SU-DHL-6 (cell line): ENCODE measurements at regions not wholly inside any gene's neighbourhood (a gene's known extent, or its start where the extent isn't known, plus 50 kb on each side); places are given as distances from the start of the nearest gene placed in this dataset.

Experiments
- H2AFZ ChIP-seq: fragments of 200-600 bp; sonication (generic); 2 replicates; pipeline ENCODE4 v1.6.1; 2014; ENCODE audit warnings: low read depth, mild to moderate bottlenecking, moderate library complexity, mixed read lengths, antibody characterized with exemption, low read length; ENCODE audit not compliant: severe bottlenecking
- H3F3A ChIP-seq: fragments of 200-600 bp; shearing (Covaris generic); 2 replicates; pipeline ENCODE4 v1.6.0; 2016; ENCODE audit warnings: antibody characterized with exemption, mild to moderate bottlenecking; ENCODE audit not compliant: insufficient read depth
- H3K27ac ChIP-seq: fragments of 200-600 bp; sonication (generic); 2 replicates; pipeline ENCODE4 v1.5.1; 2016; ENCODE audit warnings: low read depth, mild to moderate bottlenecking, low read length, moderate library complexity, mixed read lengths
- H3K27me3 ChIP-seq: fragments of 200-600 bp; sonication (generic), shearing (Covaris generic); 2 replicates; pipeline ENCODE4 v1.6.0; 2014; ENCODE audit warnings: mild to moderate bottlenecking, low read length
- H3K36me3 ChIP-seq: fragments of 200-600 bp; sonication (generic); 2 replicates; pipeline ENCODE4 v1.6.1; 2014; ENCODE audit warnings: mild to moderate bottlenecking, low read length, mixed read lengths
- H3K4me2 ChIP-seq: fragments of 300-600, 200-600 bp; shearing (Covaris generic), sonication (generic); 2 replicates; pipeline ENCODE4 v1.6.0; 2014; ENCODE audit warnings: low read length, low read depth, mild to moderate bottlenecking; ENCODE audit not compliant: poor library complexity, severe bottlenecking
- H3K4me3 ChIP-seq: fragments of 200-600 bp; sonication (generic); 2 replicates; pipeline ENCODE4 v1.5.1; 2014; ENCODE audit warnings: antibody characterized with exemption, low read length, mild to moderate bottlenecking, mixed read lengths; ENCODE audit not compliant: insufficient read depth, poor library complexity, severe bottlenecking
- H3K79me2 ChIP-seq: fragments of 200-600 bp; sonication (generic); 2 replicates; pipeline ENCODE4 v1.6.1; 2014; ENCODE audit warnings: mild to moderate bottlenecking, low read length, moderate library complexity; ENCODE audit not compliant: insufficient read depth
- H3K9ac ChIP-seq: fragments of 200-600 bp; sonication (generic); 2 replicates; pipeline ENCODE4 v1.7.0; 2014; ENCODE audit warnings: mild to moderate bottlenecking, low read length
- H3K9me2 ChIP-seq: fragments of 200-600 bp; sonication (generic); replicated peaks from 2 replicates; pipeline ENCODE4 v1.6.1; 2014; ENCODE audit warnings: low read length; ENCODE audit not compliant: insufficient read depth
- H3K9me3 ChIP-seq: fragments of 200-600 bp; sonication (generic); 2 replicates; pipeline ENCODE4 v1.6.1; 2014; ENCODE audit warnings: low read length, mixed read lengths; ENCODE audit not compliant: insufficient read depth
- H4K20me1 ChIP-seq: fragments of 200-600 bp; sonication (generic); 2 replicates; pipeline ENCODE4 v1.6.1; 2014; ENCODE audit warnings: low read depth, mild to moderate bottlenecking, antibody characterized with exemption, low read length, moderate library complexity, mixed read lengths
- CTCF ChIP-seq: fragments of 200-600 bp; sonication (generic); IDR thresholded peaks from one replicate; pipeline ENCODE4 v1.5.1; 2017; ENCODE audit warnings: antibody characterized with exemption, mild to moderate bottlenecking, low read length, moderate library complexity; ENCODE audit not compliant: insufficient read depth, poor library complexity, severe bottlenecking
- EZH2phosphoT487 ChIP-seq: fragments of 200-600 bp; sonication (generic), shearing (Covaris generic); conservative IDR thresholded peaks from 2 replicates; pipeline ENCODE4 v1.6.1; 2018; ENCODE audit warnings: mild to moderate bottlenecking, antibody characterized with exemption, low read length, moderate library complexity, mixed read lengths

GRCh38 chr15:69909719-69910444, 187.8 kb downstream of the TLE3 start:
- Histone ChIP-seq H3K27me3 (no peaks in the 10 kb centered on the region), H3K4me2 (no peak overlapping the region), H3F3A (no peaks in the 10 kb centered on the region), H3K36me3 (no peaks in the 10 kb centered on the region), H3K9ac (no peak overlapping the region), H2AFZ (no peak overlapping the region), H3K9me3 (peaks cover 8% of the 10 kb centered on the region; the same call in 1 of the 2 replicates), H3K79me2 (no peaks in the 10 kb centered on the region), H3K4me3 (no peak overlapping the region), H3K27ac (no peak overlapping the region), H3K9me2 (no peaks in the 10 kb centered on the region), H4K20me1 (no peaks in the 10 kb centered on the region)
- no peak for TF ChIP-seq EZH2phosphoT487
- no peak for TF ChIP-seq CTCF

GRCh38 chr15:69910514-69910913, 187.2 kb downstream of the TLE3 start:
- Histone ChIP-seq H3K4me2 (no peak overlapping the region), H3K9me2 (no peaks in the 10 kb centered on the region), H3K4me3 (no peak overlapping the region), H3K36me3 (no peaks in the 10 kb centered on the region), H3K79me2 (no peaks in the 10 kb centered on the region), H3K27me3 (no peaks in the 10 kb centered on the region), H3K27ac (no peak overlapping the region), H2AFZ (no peak overlapping the region), H4K20me1 (no peaks in the 10 kb centered on the region), H3K9ac (no peak overlapping the region), H3F3A (no peaks in the 10 kb centered on the region), H3K9me3 (peaks cover 8% of the 10 kb centered on the region; the same call in 1 of the 2 replicates)
- no peak for TF ChIP-seq EZH2phosphoT487
- no peak for TF ChIP-seq CTCF

GRCh38 chr15:69912116-69912515, 185.6 kb downstream of the TLE3 start:
- no peak overlapping the region for H3K27ac ChIP-seq

More at GRCh38 chr15:69912116-69912515, 185.6 kb downstream of the TLE3 start:
- peaks cover 8% of the 10 kb centered on the region; the same call in 1 of the 2 replicates for H3K9me3 ChIP-seq
- H3K4me2 ChIP-seq = no peak overlapping the region
- TF ChIP-seq CTCF = no peak
- no peak for TF ChIP-seq EZH2phosphoT487
- H3K79me2 ChIP-seq = no peaks in the 10 kb centered on the region
- H3K4me3 ChIP-seq = no peak overlapping the region
- no peak overlapping the region for H2AFZ ChIP-seq
- no peaks in the 10 kb centered on the region for H3K9me2 ChIP-seq
- no peaks in the 10 kb centered on the region for H3K27me3 ChIP-seq
- H3F3A ChIP-seq = no peaks in the 10 kb centered on the region
- H3K9ac ChIP-seq = no peak overlapping the region
- no peaks in the 10 kb centered on the region for H4K20me1 ChIP-seq
- H3K36me3 ChIP-seq = no peaks in the 10 kb centered on the region
